ENCODE measurements at regions not wholly inside any gene's neighbourhood (a gene's known extent, or its start where the extent isn't known, plus 50 kb on each side); places are given as distances from the start of the nearest gene placed in this dataset.

- no peak for DNase-seq (ENCODE audit: low read depth)
Measured at GRCh38 chr2:122734766-122735424, 979.4 kb downstream of the TSN start.

DNA sequence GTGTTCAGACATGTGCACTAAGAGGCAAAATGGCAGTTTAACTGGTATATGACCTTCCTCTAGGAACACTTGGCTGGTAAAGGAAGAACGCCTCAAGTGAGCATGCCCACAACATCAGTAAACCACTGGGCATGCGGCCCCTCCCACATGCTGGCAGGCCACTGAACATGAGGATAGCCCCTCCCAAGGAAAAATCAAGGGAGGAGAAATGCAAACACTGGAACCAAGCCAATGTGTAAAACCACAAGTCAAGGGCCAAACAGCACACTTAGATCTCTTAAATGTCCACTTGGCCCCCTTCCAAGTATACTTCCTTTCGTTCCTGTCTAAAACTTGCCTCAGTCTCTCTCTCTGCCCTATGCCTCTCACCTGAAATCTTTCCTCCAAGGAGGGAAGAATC, 980.8 kb downstream of the TSN start:
- DNase-seq (ENCODE audit: low read depth): no peak

DNA sequence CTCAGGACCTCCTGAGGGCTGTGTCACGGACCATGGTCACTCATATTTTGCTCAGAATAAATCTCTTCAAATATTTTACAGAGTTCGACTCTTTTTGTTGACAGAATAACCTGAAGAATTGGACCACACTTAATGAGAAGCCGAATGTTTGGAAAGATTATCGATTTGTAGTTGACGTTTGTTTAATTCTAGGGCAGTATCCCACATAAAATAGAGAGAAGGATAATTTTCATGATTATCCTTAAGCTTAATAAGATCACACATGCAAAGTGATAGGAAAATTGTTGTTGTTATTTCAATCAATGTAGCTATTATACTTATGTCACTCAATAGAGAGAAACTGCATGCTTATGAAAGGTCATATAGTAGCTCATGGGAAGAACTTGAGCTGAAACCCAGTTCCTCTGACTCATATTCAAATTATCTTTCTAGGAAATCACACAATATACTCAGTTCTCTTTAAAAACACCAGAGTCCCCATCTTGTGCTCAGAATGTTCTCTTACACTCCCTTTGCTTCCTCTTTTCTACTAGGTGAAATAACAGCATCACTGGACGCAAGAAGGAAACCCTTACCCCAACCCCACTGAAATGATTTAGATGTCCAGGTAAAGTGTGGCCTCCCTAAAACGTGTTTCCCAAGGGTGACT, 982.1 kb downstream of the TSN start:
- no peak for DNase-seq (ENCODE audit: low read depth)

DNA sequence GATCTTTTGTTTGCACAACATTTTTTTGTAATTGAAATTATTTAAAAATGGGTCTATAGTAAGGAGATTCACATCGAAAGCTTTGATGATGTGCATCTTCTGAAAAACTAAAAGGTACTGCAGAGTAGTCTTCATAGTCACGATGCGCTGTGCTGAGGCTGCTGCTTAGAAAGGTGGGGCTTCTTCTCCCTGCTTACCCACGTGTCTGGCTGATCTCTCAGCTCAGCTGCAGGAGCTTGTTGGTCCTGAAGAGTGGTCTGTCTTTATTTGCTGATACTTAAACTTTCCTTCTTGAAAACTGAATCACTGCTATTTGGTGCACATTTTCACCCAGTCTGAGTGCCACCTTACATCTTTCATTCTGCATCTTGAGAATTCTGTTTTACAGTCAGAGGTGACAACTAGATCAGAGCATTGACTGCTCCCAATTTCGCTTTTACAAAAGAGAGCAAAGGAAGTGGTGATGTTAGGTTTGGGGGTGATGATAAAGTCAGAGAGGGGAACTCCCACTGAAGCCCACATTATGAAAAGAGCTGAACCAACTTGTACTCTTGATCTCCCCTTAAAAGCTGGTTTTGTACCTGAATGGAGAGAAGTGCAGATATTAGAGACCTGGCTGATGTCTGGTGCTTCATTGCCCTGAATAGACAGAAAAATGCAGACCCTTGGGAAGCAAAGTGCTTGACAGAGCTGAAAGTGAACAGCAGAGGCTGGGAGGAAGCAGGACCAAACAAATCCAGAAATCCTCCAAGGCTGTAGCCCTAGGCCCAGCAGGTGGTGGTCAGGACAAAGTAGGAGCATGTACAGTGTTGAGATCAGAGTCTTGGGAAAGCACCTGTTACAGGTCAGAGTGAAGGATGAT, 984.5 kb downstream of the TSN start:
- no peak for DNase-seq (ENCODE audit: low read depth)

- no peak for DNase-seq (ENCODE audit: low read depth)
Measured at GRCh38 chr2:122740594-122740948, 985.1 kb downstream of the TSN start.

DNA sequence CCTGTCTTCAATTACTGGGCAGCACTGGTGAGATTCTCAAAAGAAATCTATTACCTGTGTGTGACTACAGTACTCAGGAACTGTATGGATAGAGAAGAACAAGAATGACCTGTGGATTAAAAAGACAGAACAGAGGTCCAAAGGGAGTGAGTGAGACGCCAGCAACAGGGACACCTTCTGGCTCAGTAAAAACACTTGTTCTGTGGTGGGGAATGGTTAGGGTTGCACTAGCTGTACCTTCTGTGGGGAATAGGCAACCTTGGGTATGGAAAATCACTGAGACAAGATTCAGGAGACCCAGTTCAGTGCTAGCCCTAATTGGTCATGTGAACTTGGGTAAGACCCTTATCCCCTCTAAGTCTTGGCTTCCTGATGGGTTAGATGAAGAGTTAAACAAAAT, 986.0 kb downstream of the TSN start:
- no peak for DNase-seq (ENCODE audit: low read depth)

GRCh38 chr2:122743021-122743675, 987.7 kb downstream of the TSN start:
- DNase-seq (ENCODE audit: low read depth): no peak

DNA sequence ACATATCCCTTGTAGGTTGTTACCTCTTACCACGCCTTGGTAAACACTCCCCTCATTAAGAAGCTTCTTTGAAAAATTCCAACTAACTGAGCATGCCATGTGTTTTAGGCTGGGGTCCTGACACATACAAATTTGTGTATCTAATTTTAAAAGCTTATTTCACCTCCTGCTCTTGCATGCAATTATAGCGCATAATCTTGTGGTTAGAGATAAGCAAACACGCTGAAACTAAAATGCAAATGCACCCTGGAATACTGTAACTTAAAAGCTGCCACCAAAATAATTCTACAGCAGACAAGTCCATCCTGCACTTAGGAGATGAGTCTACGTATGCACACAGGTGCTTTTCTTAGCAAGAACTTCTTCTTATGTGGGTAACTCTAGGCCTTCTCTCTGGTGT, 990.2 kb downstream of the TSN start:
- DNase-seq (ENCODE audit: low read depth): no peak

DNA sequence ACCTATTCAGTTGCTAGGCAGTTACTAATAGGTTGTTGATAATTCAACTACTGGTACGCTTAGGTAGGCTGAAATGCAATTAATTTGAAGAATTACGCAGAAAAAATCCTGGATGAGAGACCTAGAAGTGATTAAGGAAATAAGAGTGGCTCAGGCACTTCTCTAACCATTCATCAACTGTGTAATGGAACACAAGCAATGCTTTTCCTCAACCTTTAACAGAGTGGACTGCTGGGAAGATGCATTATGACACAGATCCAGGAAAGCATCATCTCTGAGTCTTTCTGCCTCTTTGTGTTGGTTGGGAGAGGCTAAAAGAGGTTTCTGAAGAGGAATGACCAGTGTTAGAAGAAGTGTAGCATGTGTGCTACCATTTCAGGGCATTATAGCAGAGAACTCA, 992.2 kb downstream of the TSN start:
- no peak for DNase-seq (ENCODE audit: low read depth)

DNA sequence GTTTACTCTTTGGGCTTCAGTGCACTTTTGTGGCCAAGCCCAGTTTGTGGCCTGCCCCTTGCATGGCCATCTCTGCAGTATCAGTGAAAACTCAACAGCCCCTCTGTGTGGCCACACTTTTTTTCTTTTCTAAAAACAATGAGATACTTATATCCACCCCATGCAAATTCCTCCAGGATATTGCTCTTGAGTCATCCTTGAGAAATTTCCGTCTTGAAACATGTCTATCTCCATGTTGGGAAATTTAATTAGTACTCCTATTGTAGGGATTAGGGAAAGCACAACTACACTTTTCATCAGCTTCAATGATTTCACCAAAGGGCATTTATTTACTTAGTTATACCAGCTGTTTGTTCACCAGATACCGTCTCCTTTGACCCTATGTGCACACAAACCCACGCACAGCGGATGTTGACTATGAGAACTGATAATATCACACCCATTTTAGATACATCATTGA, 993.1 kb downstream of the TSN start:
- DNase-seq (ENCODE audit: low read depth): peak; percentile 7

GRCh38 chr2:122749405-122749804, 994.0 kb downstream of the TSN start:
- no peak for DNase-seq (ENCODE audit: low read depth)

- DNase-seq (ENCODE audit: low read depth): no peak
Measured at GRCh38 chr2:122750095-122750494, 994.6 kb downstream of the TSN start.

GRCh38 chr2:122750808-122751207, 995.4 kb downstream of the TSN start:
- DNase-seq (ENCODE audit: low read depth): no peak

DNA sequence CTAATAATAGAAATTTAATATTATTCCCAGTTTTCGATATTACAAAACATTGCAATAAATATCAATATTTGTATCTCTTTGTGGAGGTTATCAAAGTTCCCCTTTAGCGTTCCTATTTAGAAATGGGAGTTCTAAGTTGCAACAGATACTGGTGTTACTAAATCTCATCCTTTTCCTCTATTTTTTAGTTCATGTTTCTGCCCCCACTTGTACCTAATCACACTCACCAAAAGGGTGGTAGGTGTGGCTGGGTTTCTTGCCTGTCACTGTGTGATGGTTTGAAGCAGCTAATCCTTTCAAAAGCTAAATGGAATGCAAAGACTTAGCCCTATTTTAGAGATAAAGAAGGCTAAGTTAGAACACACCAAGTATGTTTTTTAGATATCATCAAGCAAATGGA, 997.9 kb downstream of the TSN start:
- no peak for DNase-seq (ENCODE audit: low read depth)

DNA sequence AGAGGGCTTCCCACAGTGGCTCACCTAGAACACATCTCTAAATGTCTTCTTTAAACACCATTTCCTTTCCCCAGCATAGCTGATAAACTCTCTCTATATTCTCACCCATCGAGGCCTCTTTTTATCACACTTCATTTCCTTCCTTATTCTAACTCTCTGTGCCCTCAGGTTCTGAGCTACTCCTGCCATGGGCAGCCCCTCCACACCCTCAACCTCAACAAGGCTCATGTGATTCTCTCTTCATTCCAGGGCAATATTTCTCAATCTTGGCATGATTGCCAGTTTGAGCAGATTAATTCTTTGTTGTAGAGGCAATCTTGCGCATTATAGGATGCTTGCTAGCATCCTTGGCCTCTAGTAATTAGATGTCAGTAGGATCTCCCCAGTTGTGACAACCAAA, 999.1 kb downstream of the TSN start:
- no peak for DNase-seq (ENCODE audit: low read depth)

DNA sequence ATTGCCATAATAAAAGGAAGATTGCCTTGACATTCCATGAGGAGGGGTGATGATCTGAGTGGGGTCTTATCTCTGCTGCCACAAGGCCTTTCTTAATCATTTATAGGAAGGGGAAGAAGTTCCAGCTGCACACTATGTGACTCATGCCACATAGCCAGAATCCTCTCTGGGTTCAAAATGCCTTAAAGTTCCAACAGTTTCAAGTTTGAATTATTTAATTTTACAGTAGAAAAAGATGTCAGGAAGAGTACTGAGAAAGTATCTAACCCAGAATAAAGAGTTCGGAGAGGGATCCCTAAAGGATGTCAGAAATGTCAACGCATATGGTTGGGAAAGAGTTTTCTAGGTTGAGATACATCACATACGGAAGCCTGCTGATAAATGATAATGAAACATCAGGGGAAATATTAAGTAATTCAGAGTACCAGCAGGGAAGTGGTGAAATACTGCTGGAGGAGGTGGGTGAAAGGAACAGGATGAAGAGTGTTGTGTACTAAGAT, 999.9 kb downstream of the TSN start:
- no peak for DNase-seq (ENCODE audit: low read depth)

DNA sequence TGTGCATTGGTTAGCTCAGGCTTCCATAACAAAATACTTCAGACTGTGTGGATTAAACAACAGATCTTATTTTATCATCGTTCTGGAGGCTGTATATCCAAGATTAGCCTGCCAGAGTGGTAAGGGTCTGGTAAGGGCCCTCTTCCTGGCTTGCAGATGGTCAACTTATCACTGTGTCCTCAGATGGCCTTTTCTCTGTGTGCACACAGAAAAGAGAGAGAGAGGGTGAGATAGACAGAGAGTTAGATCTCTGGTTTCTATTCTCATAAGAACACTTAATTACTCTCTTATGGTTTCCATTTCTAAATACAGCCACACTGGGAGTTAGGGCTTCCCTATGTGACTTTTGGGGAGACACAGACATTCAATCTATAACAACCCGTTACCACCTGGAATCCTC, 1003.5 kb downstream of the TSN start:
- DNase-seq (ENCODE audit: low read depth): no peak

DNA sequence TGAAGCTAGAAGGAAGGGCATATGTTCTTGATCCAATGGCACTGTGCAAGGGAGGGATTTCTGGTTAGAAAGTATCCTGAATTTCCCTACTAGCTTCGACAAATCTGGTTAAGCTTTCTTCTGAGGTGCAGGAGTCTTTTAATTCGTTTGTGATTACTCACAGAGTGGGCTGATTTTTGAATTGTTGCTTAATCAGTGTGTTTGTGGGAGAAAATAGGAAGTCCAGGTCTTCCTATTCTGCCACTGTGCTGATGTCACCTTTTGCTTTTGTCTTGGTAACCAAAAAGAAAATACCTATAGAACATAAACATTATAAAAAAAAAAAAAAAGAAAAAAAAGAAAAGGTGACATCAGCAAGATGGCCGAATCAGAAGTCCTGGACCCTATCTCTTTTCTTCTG, 1008.6 kb downstream of the TSN start:
- DNase-seq (ENCODE audit: low read depth): no peak

DNA sequence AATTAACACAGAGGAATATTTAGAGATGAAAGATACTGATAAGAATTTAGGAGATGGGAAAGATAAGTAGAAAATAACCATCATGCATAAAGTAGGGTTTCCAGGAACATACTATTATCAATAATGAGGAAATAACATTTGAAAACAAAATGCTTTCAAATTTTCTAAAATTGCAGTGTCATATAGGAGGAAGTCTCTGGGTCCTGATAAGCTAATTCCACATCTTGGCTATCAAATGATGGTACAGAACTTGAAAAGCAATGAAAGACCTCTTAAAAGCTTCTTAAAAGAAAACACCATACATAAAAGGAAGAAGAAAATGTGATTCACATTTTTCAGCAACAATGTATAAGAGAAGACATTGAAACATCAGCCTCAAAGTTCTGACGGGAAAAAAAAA, 1024.8 kb downstream of the TSN start:
- no peak for DNase-seq (ENCODE audit: low read depth)

GRCh38 chr2:122794100-122794499, 1038.6 kb downstream of the TSN start:
- no peak for DNase-seq (ENCODE audit: low read depth)

- DNase-seq (ENCODE audit: low read depth): no peak
Measured at GRCh38 chr2:122795763-122796162, 1040.3 kb downstream of the TSN start.

DNA sequence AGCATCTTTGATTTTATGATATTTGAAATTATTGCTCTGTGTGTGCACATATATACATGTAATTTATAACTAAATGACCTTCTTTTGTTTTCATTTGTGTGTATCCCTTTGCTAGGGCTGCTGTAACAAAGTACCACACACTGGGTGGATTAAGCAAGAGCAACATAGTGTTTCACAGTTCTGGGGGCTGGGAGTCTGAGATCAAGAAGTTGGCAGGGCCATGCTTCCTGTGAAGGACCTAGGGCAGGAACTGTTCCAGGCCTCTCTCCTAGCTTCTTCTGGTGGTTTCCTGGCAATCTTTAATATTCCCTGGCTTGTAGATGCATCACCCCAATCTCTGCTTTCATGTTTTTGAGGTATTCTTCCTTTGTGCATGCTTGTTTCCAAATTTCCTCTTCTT, 1043.9 kb downstream of the TSN start:
- DNase-seq (ENCODE audit: low read depth): no peak

DNA sequence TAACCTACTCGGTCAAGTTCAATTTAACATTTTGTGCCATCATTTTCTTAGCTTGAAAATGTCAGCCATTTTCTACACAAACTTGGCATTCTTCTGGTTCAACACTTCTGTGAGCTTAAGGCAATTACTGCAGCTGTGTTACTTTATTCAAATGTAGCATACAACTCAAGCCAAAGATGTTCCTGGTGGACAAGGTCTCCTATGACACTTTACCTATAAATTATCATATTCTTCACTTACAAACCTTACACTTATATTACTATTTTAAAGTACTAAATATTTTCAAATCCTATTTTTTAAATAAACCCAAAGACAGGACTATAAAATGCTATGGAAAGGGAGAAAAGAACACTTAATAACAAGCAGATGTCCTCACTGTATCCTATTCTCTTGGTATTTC, 1045.3 kb downstream of the TSN start:
- DNase-seq (ENCODE audit: low read depth): no peak
